ENCODE measurements at regions not wholly inside any gene's neighbourhood (a gene's known extent, or its start where the extent isn't known, plus 50 kb on each side); places are given as distances from the start of the nearest gene placed in this dataset.

DNA sequence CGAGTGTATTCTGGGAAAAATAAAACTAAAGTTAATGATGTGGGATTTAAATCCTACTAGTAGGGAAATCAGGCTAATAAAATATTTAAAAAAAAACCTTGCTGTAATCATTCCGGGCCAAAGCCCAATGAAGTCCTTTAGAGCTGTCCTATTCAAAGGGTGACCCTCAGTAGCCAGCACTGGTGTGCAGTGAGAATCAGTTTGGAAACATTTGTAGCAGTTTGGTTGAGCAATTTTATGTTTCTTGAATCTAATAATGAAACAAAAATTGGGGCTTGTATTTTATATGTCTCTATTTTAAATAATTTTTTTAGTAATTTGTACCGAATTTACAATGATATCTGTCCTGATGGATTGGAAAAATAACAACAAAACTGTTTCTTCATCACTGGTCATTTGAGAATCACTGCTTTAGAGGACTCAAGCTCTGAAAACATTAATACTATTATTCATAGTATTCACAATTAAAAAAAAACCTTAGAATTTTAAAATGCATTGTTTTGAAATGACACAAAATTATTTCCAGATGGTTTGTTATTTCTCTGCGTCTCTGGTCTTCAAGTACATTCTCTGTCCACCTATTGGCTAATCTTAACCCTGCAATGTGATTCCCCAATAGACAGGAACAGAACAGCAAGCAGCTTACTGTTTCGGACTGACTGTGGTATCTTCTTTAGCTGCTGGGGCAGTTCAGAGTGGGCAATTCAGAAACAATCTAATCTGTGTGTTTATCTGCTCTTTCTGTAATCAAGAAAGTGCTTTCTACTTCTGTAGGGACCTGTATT is 71.2 kb downstream of the OTOL1 start:
- Histone ChIP-seq H3K4me3 (no peak overlapping the region), H3K4me1 (ENCODE audit: control insufficient read depth, insufficient read depth, low read length) (no peaks in the 10 kb centered on the region), H3K4me2 (ENCODE audit: control insufficient read depth, insufficient read depth) (no peak overlapping the region), H3K27me3 (replicated peaks in 1 of 2; ENCODE audit: control insufficient read depth in 2 of 2, insufficient read depth in 2 of 2, low read length in 1 of 2) (no peaks in the 10 kb centered on the region), H3K9me3 (replicated peaks; ENCODE audit: control insufficient read depth, insufficient read depth, low read length) (no peaks in the 10 kb centered on the region), H3K9ac (ENCODE audit: control insufficient read depth, insufficient read depth, low read length) (no peak overlapping the region), H3K36me3 (ENCODE audit: control insufficient read depth in 2 of 2, insufficient read depth in 2 of 2, low read length in 1 of 2) (no peaks in the 10 kb centered on the region), H4K20me1 (ENCODE audit: control insufficient read depth, insufficient read depth) (no peaks in the 10 kb centered on the region), H3K27ac (ENCODE audit: control insufficient read depth, insufficient read depth) (no peak overlapping the region), H3K79me2 (ENCODE audit: control insufficient read depth, insufficient read depth, low read length) (no peaks in the 10 kb centered on the region), H2AFZ (ENCODE audit: control insufficient read depth, low read depth, low read length) (no peak overlapping the region)
- SMC1A ChIA-PET (ENCODE audit: uncharacterized antibody, unreplicated experiment) = interaction anchor here (0.7 to 2.7 kb wide), 5 partner anchors 11 to 134 kb away, joined by 3 to 7 read pairs (median 5); no protein-coding TSS in a partner anchor
- BruUV-seq (replicated peaks) = no TSS peak
- in situ Hi-C loops (cut with MboI) (loop anchor here (25.0 kb wide), 1 partner anchor 1920 kb away; no protein-coding TSS in a partner anchor), intact Hi-C loops (cut with micrococcal nuclease; ENCODE audit: unreplicated experiment) (loop anchor here (2.0 kb wide), 1 partner anchor 133 kb away; no protein-coding TSS in a partner anchor)
- WGBS (ENCODE audit: insufficient coverage, insufficient replicate concordance, low lambda C conversion rate, missing lambda C conversion rate) = 6% methylated on average over 5 of the region's 5 CpGs
- POLR2A ChIA-PET = no interaction called here
- RAD21 ChIA-PET (ENCODE audit: unreplicated experiment) = no interaction called here
- CTCF ChIA-PET = interaction anchor here (0.8 to 2.4 kb wide), 4 partner anchors 10 to 133 kb away, joined by 3 to 8 read pairs (median 5); no protein-coding TSS in a partner anchor
- FAIRE-seq (no peak), DNase-seq (ENCODE audit: low read depth, low spot score) (no peak), ATAC-seq (peak; percentile 88)
- TF ChIP-seq, protein P1, sequence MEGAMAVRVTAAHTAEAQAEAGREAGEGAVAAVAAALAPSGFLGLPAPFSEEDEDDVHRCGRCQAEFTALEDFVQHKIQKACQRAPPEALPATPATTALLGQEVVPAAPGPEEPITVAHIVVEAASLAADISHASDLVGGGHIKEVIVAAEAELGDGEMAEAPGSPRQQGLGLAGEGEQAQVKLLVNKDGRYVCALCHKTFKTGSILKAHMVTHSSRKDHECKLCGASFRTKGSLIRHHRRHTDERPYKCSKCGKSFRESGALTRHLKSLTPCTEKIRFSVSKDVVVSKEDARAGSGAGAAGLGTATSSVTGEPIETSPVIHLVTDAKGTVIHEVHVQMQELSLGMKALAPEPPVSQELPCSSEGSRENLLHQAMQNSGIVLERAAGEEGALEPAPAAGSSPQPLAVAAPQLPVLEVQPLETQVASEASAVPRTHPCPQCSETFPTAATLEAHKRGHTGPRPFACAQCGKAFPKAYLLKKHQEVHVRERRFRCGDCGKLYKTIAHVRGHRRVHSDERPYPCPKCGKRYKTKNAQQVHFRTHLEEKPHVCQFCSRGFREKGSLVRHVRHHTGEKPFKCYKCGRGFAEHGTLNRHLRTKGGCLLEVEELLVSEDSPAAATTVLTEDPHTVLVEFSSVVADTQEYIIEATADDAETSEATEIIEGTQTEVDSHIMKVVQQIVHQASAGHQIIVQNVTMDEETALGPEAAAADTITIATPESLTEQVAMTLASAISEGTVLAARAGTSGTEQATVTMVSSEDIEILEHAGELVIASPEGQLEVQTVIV (IDR thresholded peaks at IDR 0.05; ENCODE audit: borderline replicate concordance, partially characterized antibody) = no peak
- 0 out of 2 replicates have a peak, but pooled peaks have one; percentile 11 for TF ChIP-seq NFYB (IDR thresholded peaks at IDR 0.05; ENCODE audit: insufficient read depth, low read depth, low read length)
